NCI-H2081 treated with DMSO at 0.1 percent for 48 hours (cell line): ENCODE measurements at regions not wholly inside any gene's neighbourhood (a gene's known extent, or its start where the extent isn't known, plus 50 kb on each side); places are given as distances from the start of the nearest gene placed in this dataset.

Experiments used
- DNase-seq: peaks from one replicate; lab custom pipeline; 2025; lab: John Stamatoyannopoulos, UW

GRCh38 chr1:239829535-239829934, 262.1 kb upstream of the FMN2 start:
- DNase-seq: no peak

- no peak for DNase-seq
These were observed 259.9 kb upstream of the FMN2 start for GRCh38 chr1:239831577-239832355.

- DNase-seq: peak; percentile 38
These were observed 258.0 kb upstream of the FMN2 start for GRCh38 chr1:239833723-239834122.

GRCh38 chr1:239835946-239836440, 255.7 kb upstream of the FMN2 start:
- no peak for DNase-seq

GRCh38 chr1:239840336-239840735, 251.3 kb upstream of the FMN2 start:
- no peak for DNase-seq

- DNase-seq: no peak
These were observed 250.9 kb upstream of the FMN2 start for GRCh38 chr1:239840790-239841189.

GRCh38 chr1:239841631-239842030, 250.1 kb upstream of the FMN2 start:
- no peak for DNase-seq

GRCh38 chr1:239843541-239843940, 248.1 kb upstream of the FMN2 start:
- no peak for DNase-seq

- no peak for DNase-seq
These were observed 246.8 kb upstream of the FMN2 start for GRCh38 chr1:239844833-239845232.

GRCh38 chr1:239854922-239855321, 236.8 kb upstream of the FMN2 start:
- DNase-seq: no peak

- no peak for DNase-seq
These were observed 235.6 kb upstream of the FMN2 start for GRCh38 chr1:239856067-239856466.

- DNase-seq: no peak
These were observed 234.8 kb upstream of the FMN2 start for GRCh38 chr1:239856924-239857323.

GRCh38 chr1:239858057-239858456, 233.6 kb upstream of the FMN2 start:
- no peak for DNase-seq

GRCh38 chr1:239858529-239858928, 233.2 kb upstream of the FMN2 start:
- DNase-seq: no peak

GRCh38 chr1:239861985-239862384, 229.7 kb upstream of the FMN2 start:
- no peak for DNase-seq

GRCh38 chr1:239868058-239868832, 223.4 kb upstream of the FMN2 start:
- DNase-seq: no peak

GRCh38 chr1:239870194-239870593, 221.5 kb upstream of the FMN2 start:
- no peak for DNase-seq

GRCh38 chr1:239872626-239873025, 219.1 kb upstream of the FMN2 start:
- DNase-seq: no peak

- no peak for DNase-seq
These were observed 216.9 kb upstream of the FMN2 start for GRCh38 chr1:239874831-239875230.

- no peak for DNase-seq
These were observed 212.1 kb upstream of the FMN2 start for GRCh38 chr1:239879321-239880170.

- no peak for DNase-seq
These were observed 208.7 kb upstream of the FMN2 start for GRCh38 chr1:239882967-239883366.

- no peak for DNase-seq
These were observed 206.9 kb upstream of the FMN2 start for GRCh38 chr1:239884796-239885195.
